DND-41 (cell line): ENCODE measurements at regions not wholly inside any gene's neighbourhood (a gene's known extent, or its start where the extent isn't known, plus 50 kb on each side); places are given as distances from the start of the nearest gene placed in this dataset.

Source experiments
- ATAC-seq: fragments of 200-7000 bp; cut with Tn5 transposase; 3 replicates; pipeline ENCODE4 v1.9.1; 2021; ENCODE audit warnings: low read depth; ENCODE audit not compliant: insufficient read depth
- DNase-seq: peaks from one replicate; pipeline ENCODE4 v3.0.0-alpha.2; 2020
- H2AFZ ChIP-seq: 2 replicates; pipeline ENCODE4 v1.6.0; 2012; ENCODE audit warnings: low read depth, low read length
- H3K27ac ChIP-seq: 2 replicates; pipeline ENCODE4 v1.5.1; 2012; ENCODE audit warnings: low read length, inconsistent platforms
- H3K27me3 ChIP-seq: fragments of 200-600 bp; sonication (generic); 2 replicates; pipeline ENCODE4 v1.6.0; 2012; ENCODE audit warnings: low read length, mild to moderate bottlenecking, inconsistent platforms; ENCODE audit not compliant: insufficient read depth, poor library complexity
- H3K36me3 ChIP-seq: 2 replicates; pipeline ENCODE4 v1.5.1; 2012; ENCODE audit warnings: low read length, inconsistent platforms; ENCODE audit not compliant: insufficient read depth
- H3K4me1 ChIP-seq: 2 replicates; pipeline ENCODE4 v1.5.1; 2012; ENCODE audit warnings: mild to moderate bottlenecking, low read length; ENCODE audit not compliant: insufficient read depth
- H3K4me2 ChIP-seq: 2 replicates; pipeline ENCODE4 v1.6.0; 2012; ENCODE audit warnings: mild to moderate bottlenecking, moderate library complexity, low read length, inconsistent platforms; ENCODE audit not compliant: insufficient read depth
- H3K4me3 ChIP-seq, 2 experiments: fragments of 200-600 bp in 1 of 2; shearing (Covaris generic) in 1 of 2; 2 replicates each; pipeline ENCODE4 v1.5.1; 2012 to 2016; ENCODE audit warnings: inconsistent platforms in 2 of 2, low read length in 2 of 2, mild to moderate bottlenecking in 2 of 2, low read depth in 1 of 2, moderate library complexity in 1 of 2
- H3K79me2 ChIP-seq: 2 replicates; pipeline ENCODE4 v1.6.0; 2012; ENCODE audit warnings: low read length, inconsistent platforms; ENCODE audit not compliant: insufficient read depth
- H3K9ac ChIP-seq: 2 replicates; pipeline ENCODE4 v1.6.0; 2012; ENCODE audit warnings: low read depth, mild to moderate bottlenecking, inconsistent platforms, low read length, moderate library complexity
- H3K9me3 ChIP-seq: 2 replicates; pipeline ENCODE4 v1.5.1; 2012; ENCODE audit warnings: low read length, moderate library complexity, mild to moderate bottlenecking, inconsistent platforms; ENCODE audit not compliant: insufficient read depth, severe bottlenecking
- H4K20me1 ChIP-seq: 2 replicates; pipeline ENCODE4 v1.6.0; 2012; ENCODE audit warnings: low read length; ENCODE audit not compliant: insufficient read depth
- EZH2 ChIP-seq: IDR thresholded peaks from 3 replicates; pipeline ENCODE4 v1.6.1; 2012; ENCODE audit warnings: borderline replicate concordance, low read depth, mild to moderate bottlenecking, moderate library complexity, low read length, inconsistent platforms; ENCODE audit not compliant: severe bottlenecking
- TF ChIP-seq, protein P1 (sequence below): IDR thresholded peaks from 2 replicates; pipeline ENCODE4 v1.5.1; 2012; ENCODE audit warnings: borderline replicate concordance, low read length, moderate library complexity, mild to moderate bottlenecking; ENCODE audit not compliant: poor library complexity, severe bottlenecking; ENCODE audit errors: extremely low read depth

DNA sequence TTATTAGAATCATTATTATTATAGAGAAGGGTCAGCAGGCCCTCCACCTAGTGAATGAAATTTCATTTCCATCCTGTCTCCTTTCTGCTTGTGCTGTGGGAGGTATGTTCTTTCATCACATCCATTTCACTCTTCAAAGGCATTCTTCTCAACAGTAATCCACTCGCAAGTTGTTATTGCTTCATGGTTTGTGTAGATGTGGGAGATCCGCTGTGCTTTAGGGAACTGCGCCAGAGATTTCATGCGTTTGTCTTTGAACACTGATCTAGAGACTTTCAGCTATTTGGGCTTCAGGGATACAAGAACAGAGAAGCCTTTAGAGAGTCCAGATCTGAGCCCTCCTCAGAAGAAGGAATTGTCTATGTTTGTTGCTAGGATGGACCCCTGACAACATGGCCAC is 53.5 kb upstream of the PUDP start:
- ATAC-seq, result no peak
- Histone ChIP-seq H3K4me2 (no peak overlapping the region), H4K20me1 (no peaks in the 10 kb centered on the region), H3K9me3 (no peaks in the 10 kb centered on the region), H3K79me2 (no peaks in the 10 kb centered on the region), H3K27me3 (no peaks in the 10 kb centered on the region), H3K9ac (no peak overlapping the region), H2AFZ (no peak overlapping the region), H3K4me1 (no peaks in the 10 kb centered on the region), H3K4me3 (no peak overlapping the region), H3K27ac (no peak overlapping the region), H3K36me3 (no peaks in the 10 kb centered on the region)
- no peak for DNase-seq
- no peak for TF ChIP-seq EZH2
- TF ChIP-seq, protein P1, sequence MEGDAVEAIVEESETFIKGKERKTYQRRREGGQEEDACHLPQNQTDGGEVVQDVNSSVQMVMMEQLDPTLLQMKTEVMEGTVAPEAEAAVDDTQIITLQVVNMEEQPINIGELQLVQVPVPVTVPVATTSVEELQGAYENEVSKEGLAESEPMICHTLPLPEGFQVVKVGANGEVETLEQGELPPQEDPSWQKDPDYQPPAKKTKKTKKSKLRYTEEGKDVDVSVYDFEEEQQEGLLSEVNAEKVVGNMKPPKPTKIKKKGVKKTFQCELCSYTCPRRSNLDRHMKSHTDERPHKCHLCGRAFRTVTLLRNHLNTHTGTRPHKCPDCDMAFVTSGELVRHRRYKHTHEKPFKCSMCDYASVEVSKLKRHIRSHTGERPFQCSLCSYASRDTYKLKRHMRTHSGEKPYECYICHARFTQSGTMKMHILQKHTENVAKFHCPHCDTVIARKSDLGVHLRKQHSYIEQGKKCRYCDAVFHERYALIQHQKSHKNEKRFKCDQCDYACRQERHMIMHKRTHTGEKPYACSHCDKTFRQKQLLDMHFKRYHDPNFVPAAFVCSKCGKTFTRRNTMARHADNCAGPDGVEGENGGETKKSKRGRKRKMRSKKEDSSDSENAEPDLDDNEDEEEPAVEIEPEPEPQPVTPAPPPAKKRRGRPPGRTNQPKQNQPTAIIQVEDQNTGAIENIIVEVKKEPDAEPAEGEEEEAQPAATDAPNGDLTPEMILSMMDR, result no peak

DNA sequence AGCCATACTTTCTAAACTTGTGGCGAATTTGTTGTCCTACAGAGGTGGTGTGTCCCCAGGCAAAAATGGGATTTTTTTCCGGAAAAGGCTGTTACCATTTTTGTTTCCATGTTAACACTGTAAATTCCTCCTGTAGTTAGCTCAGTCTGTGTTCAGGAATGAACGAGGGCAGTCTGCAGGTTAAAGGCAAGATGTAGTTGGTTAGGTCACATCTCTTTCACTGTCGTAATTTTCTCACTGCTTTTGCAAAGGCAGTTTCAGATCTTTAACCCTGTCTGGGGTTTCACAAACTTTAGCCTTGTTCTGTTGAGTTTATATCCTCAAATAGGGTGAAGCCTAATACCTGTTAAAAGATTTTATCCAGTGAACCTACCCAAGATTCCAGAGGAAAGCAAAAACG is 50.5 kb upstream of the PUDP start:
- ATAC-seq (no peak), DNase-seq (no peak)
- H3K9ac ChIP-seq, result no peak overlapping the region
- H3K4me3 ChIP-seq, result no peak overlapping the region
- no peaks in the 10 kb centered on the region for H3K79me2 ChIP-seq
- no peaks in the 10 kb centered on the region for H4K20me1 ChIP-seq
- no peak for TF ChIP-seq EZH2
- TF ChIP-seq, protein P1, result no peak
- no peaks in the 10 kb centered on the region for H3K36me3 ChIP-seq
- H3K4me1 ChIP-seq, result no peaks in the 10 kb centered on the region
- H3K9me3 ChIP-seq, result no peaks in the 10 kb centered on the region
- no peak overlapping the region for H3K4me2 ChIP-seq
- no peaks in the 10 kb centered on the region for H3K27me3 ChIP-seq
- H2AFZ ChIP-seq, result no peak overlapping the region
- no peak overlapping the region for H3K27ac ChIP-seq
